HuH-7.5 (cell line): ENCODE measurements at regions not wholly inside any gene's neighbourhood (a gene's known extent, or its start where the extent isn't known, plus 50 kb on each side); places are given as distances from the start of the nearest gene placed in this dataset.
"Not testable (repeated sequence)": the region's sequence is repeated elsewhere in the genome, so short reads cannot be mapped to it uniquely, and the experiment has no call there.

Experiments used
- DNase-seq: peaks from one replicate; pipeline ENCODE4 v3.0.0; 2011; ENCODE audit warnings: low spot score

- no peak for DNase-seq
These were observed 647.6 kb downstream of the TNS3 start for GRCh38 chr7:46934198-46934825.

GRCh38 chr7:46933596-46933995 is 648.3 kb downstream of the TNS3 start:
- DNase-seq: no peak

GRCh38 chr7:46932676-46933424 is 649.1 kb downstream of the TNS3 start:
- DNase-seq: no peak

- no peak for DNase-seq
These were observed 649.6 kb downstream of the TNS3 start for GRCh38 chr7:46932306-46932675.

GRCh38 chr7:46930366-46930765 is 651.5 kb downstream of the TNS3 start:
- DNase-seq: no peak

- no peak for DNase-seq
These were observed 652.6 kb downstream of the TNS3 start for GRCh38 chr7:46929359-46929758.

- no peak for DNase-seq
These were observed 653.2 kb downstream of the TNS3 start for GRCh38 chr7:46928719-46929118.

GRCh38 chr7:46927131-46927810 is 654.6 kb downstream of the TNS3 start:
- DNase-seq: no peak

GRCh38 chr7:46916581-46916980 is 665.3 kb downstream of the TNS3 start:
- DNase-seq: no peak

GRCh38 chr7:46912692-46913091 is 669.2 kb downstream of the TNS3 start:
- DNase-seq: no peak

- no peak for DNase-seq
These were observed 672.3 kb downstream of the TNS3 start for GRCh38 chr7:46909601-46910051.

GRCh38 chr7:46908770-46909169 is 673.1 kb downstream of the TNS3 start:
- no peak for DNase-seq

GRCh38 chr7:46904523-46904922 is 677.4 kb downstream of the TNS3 start:
- DNase-seq: not testable (repeated sequence)

- no peak for DNase-seq
These were observed 679.4 kb downstream of the TNS3 start for GRCh38 chr7:46902463-46902862.

- no peak for DNase-seq
These were observed 681.3 kb downstream of the TNS3 start for GRCh38 chr7:46900312-46901263.

- no peak for DNase-seq
These were observed 684.5 kb downstream of the TNS3 start for GRCh38 chr7:46897381-46897780.

GRCh38 chr7:46886669-46887374 is 695.1 kb downstream of the TNS3 start:
- DNase-seq: no peak

- DNase-seq: no peak
These were observed 696.7 kb downstream of the TNS3 start for GRCh38 chr7:46885167-46885566.

GRCh38 chr7:46881507-46882127 is 700.3 kb downstream of the TNS3 start:
- DNase-seq: no peak

- DNase-seq: no peak
These were observed 701.3 kb downstream of the TNS3 start for GRCh38 chr7:46880508-46881196.
